GM18861 (cell line): ENCODE measurements at regions not wholly inside any gene's neighbourhood (a gene's known extent, or its start where the extent isn't known, plus 50 kb on each side); places are given as distances from the start of the nearest gene placed in this dataset.

ENCODE experiments used
- ATAC-seq: cut with Tn5 transposase; IDR thresholded peaks from one replicate; pipeline ENCODE4 v1.9.1; 2021; ENCODE audit not compliant: unreplicated experiment

GRCh38 chr20:50399917-50400704 is 110.1 kb upstream of the PTPN1 start:
- ATAC-seq, result no peak

- no peak for ATAC-seq
Measured at GRCh38 chr20:50400705-50401586, 109.2 kb upstream of the PTPN1 start.

- ATAC-seq, result no peak
Measured at GRCh38 chr20:50401587-50402418, 108.4 kb upstream of the PTPN1 start.

- no peak for ATAC-seq
Measured at GRCh38 chr20:50403565-50404418, 106.4 kb upstream of the PTPN1 start.

GRCh38 chr20:50404419-50405234 is 105.6 kb upstream of the PTPN1 start:
- ATAC-seq, result no peak

- no peak for ATAC-seq
Measured at GRCh38 chr20:50405235-50405914, 104.8 kb upstream of the PTPN1 start.

- no peak for ATAC-seq
Measured at GRCh38 chr20:50405915-50406609, 104.1 kb upstream of the PTPN1 start.

GRCh38 chr20:50406610-50407136 is 103.5 kb upstream of the PTPN1 start:
- no peak for ATAC-seq

GRCh38 chr20:50408526-50409364 is 101.4 kb upstream of the PTPN1 start:
- no peak for ATAC-seq

GRCh38 chr20:50409495-50409894 is 100.7 kb upstream of the PTPN1 start:
- no peak for ATAC-seq

- no peak for ATAC-seq
Measured at GRCh38 chr20:50410343-50410742, 99.8 kb upstream of the PTPN1 start.

GRCh38 chr20:50412069-50412468 is 98.1 kb upstream of the PTPN1 start:
- no peak for ATAC-seq

GRCh38 chr20:50412499-50412898 is 97.7 kb upstream of the PTPN1 start:
- ATAC-seq, result no peak

GRCh38 chr20:50413088-50413500 is 97.1 kb upstream of the PTPN1 start:
- no peak for ATAC-seq

GRCh38 chr20:50415021-50415515 is 95.1 kb upstream of the PTPN1 start:
- ATAC-seq, result no peak

GRCh38 chr20:50415516-50416268 is 94.5 kb upstream of the PTPN1 start:
- ATAC-seq, result no peak
